Pulmonary artery endothelial cell (primary cell): ENCODE measurements at regions not wholly inside any gene's neighbourhood (a gene's known extent, or its start where the extent isn't known, plus 50 kb on each side); places are given as distances from the start of the nearest gene placed in this dataset.

ENCODE experiments used
- DNase-seq: peaks from one replicate; pipeline ENCODE4 v3.0.0-alpha.2; 2011; ENCODE audit warnings: low read depth, low spot score

DNA sequence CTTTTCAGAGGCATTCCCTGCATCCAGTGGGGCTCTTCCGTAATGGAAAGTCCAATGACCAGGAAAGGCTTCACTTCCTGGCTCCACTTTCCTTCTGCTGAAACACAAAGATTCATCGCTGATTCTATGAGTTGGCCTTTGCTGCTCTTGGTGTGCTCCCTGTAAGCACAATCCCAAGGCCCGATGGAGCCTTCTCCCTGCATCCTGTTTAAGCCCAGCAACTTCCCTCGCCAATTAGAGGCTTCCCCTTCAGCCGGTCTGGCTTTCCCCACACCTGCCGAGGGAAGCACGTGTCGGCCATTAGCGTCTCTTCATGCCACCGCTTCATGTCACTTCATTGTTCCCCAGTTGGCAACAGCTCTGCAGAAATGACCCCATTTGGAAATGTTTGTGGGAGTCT lies 693.9 kb downstream of the MED13L start:
- no peak for DNase-seq

- no peak for DNase-seq
Measured at GRCh38 chr12:115577401-115577800, 700.1 kb downstream of the MED13L start.

DNA sequence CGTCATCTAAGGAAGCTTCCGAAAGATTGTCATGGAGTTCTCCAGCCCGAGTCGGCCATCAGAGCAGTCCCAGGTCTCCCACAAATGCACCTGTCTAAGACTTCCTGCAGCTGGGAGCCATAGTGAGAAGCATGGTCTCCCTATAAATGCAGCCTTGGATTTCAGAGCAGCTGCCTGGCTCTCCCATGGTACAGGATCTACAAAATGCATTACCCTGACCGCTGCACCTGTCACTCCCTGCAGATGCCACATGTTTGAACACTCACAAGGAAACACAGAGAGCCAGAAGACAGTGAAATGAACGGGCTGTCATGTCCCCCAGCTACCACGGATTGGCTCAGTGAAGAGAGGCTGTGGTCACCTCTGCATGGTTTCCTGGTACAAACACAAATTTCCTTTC lies 702.7 kb downstream of the MED13L start:
- no peak for DNase-seq

GRCh38 chr12:115572440-115572839 lies 705.1 kb downstream of the MED13L start:
- no peak for DNase-seq

DNA sequence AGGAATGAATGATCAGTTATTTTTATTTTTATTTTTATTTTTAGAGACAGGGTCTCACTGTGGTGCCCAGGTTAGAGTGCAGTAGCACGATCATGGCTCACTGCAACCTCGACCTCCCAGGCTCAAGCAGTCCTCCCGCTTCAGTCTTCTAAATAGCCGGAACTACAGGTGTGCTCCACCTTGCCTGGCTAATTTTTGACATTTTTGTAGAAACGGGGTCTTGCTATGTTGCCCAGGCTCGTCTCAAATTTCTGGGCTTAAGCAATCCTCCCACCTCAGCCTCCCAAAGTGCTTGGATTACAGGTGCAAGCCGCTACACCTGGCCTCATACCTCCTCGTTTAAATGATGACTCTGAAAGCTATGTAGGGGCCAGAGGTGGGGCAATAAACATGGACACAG lies 706.0 kb downstream of the MED13L start:
- no peak for DNase-seq

DNA sequence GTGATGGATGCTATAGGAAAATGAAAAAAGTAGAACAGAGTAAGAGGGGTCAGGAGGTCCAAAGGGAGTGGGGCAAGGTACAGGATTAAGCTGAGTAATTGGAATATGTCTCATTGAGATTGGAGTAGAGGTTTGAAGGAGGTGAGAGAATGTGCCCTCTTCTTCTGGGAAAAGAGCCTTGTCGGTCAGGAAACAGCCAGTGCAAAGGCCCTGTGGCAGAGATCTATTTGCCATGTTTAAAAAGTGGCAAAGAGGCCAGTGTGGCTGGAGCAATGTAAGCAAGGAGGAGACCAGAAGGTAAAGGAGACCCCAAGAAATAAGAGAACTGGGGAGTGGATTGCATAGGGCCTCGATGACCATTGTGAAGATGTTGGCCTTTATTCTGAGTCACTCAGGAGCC lies 706.5 kb downstream of the MED13L start:
- no peak for DNase-seq

DNA sequence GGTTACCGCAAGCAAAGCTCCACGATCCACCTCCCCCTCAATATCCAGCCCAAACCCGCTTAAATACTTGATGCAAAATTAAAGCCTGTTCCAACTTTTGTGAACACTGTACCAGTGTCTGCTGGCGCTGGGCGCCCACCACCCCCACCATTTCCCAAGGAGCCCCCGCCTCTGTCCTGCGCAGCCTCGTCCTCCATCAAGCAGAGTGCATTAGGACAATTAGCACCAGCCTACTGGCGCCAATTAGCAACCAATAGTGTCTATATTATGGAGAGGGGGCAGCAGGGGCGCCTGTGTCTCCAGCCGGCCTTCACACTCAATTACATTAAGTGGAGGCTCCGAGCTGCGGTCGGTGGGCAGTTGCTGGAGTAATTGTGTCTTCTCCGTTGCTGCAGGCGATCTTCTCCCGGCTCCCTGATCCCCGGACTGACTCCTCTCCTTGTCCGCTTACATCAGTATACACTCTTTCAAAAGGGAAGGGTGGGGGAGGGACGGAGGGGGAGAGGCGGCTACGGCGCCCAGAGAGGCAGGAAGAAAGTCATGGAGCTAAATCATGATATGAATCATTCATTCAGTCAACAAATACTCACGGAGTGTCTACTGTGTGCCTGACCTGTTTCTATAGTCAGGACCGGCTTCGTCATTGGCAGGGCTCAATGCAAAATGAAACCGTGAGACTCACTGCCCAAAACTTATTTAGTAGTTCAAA lies 707.3 kb downstream of the MED13L start:
- DNase-seq: no peak

GRCh38 chr12:115569345-115570068 lies 708.0 kb downstream of the MED13L start:
- DNase-seq: no peak

GRCh38 chr12:115558281-115558680 lies 719.2 kb downstream of the MED13L start:
- DNase-seq: no peak

GRCh38 chr12:115553622-115554021 lies 723.9 kb downstream of the MED13L start:
- DNase-seq: no peak

DNA sequence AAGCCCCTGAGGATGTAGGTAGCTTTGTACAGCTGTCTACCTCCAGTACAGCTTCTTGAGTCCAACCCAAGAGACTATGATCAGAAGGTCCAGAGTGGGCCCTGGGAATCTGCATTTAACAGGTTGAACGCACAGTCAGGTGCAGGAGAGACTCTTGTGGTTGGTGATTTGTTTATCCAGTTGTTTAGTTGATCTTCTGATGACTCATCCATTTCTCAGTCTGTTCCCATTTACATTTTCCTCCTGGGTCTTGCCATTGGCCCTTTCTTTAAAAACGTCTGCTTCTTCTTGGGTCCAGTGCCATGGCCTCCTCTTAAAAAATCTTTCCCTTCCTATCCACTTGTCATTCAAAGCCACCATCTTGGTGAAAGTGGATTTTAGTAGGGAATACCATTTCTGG lies 734.2 kb downstream of the MED13L start:
- no peak for DNase-seq

- no peak for DNase-seq
Measured at GRCh38 chr12:115542656-115543055, 734.8 kb downstream of the MED13L start.

DNA sequence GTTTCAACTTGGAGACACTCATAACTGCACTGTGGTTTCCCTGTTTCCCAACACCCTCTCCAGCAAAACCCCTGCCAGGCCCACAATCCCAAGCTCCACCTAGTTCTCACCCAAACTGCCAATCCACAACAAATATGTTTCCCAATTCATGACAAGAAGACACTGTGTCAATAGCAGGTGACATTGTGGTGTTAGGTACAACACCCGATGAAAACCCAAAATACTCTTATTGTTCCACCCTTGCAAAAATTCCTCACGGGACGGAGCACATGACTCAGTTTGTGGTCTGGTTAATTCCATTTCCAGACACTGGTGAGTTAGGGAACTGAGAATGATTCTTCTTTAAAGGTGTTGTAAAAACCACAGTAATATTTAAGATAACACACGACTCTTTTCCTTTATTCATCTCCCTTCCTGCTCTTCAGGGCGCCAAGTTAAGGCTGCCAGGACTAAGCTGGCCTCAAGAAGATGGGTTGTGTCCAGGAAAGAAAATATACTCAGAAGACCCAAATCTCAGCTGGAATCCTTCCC lies 735.5 kb downstream of the MED13L start:
- DNase-seq: no peak

GRCh38 chr12:115528466-115528865 lies 749.0 kb downstream of the MED13L start:
- no peak for DNase-seq

DNA sequence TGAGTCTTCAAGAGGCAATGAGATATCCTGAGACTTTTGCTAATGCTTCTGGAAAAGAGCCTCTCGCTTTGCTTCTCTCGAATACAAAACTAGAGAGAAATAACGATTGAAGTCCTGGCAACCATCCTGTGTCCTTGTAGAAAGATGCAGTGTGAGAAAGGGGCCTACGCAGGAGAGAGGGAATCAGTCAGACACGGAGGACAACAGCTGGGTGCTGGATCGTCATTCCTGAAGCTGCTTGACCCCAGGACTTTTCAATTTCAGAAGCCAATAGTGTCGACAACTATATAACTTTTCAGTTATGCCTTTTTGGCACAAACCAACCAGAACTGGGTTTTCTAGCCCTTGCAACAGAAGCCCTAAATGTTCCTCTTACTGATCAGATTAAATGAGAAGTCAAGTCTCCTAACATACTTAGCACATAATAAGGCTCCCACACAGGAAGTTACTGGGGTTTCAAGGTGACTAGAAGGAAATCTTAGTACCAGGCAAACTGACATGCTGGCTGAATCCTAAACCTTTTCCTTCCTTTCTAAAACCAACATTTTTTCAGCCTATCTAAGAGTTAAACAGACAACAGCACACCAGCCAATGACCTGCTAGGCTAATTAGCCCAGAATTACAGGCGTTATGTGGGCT lies 755.6 kb downstream of the MED13L start:
- DNase-seq: no peak

DNA sequence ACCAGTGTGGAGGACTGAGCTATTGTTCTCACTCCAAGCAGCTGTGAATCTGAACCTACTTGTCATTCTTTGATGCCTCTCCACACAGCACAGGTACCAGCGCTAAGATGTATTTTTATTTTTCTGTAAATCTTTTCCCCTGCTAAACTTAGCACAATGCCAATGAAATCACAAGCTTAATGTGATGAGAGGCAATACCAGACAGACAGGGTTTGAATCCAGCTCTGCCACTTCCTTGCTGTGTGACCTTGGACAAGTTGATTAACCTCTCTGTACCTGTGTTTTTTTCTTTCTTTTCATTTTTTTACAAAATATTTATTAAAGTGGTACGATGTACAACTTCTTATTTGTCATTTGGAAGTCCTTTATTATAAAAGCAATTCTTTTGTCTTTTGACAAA lies 757.6 kb downstream of the MED13L start:
- DNase-seq: no peak

- DNase-seq: no peak
Measured at GRCh38 chr12:115519359-115519758, 758.1 kb downstream of the MED13L start.

DNA sequence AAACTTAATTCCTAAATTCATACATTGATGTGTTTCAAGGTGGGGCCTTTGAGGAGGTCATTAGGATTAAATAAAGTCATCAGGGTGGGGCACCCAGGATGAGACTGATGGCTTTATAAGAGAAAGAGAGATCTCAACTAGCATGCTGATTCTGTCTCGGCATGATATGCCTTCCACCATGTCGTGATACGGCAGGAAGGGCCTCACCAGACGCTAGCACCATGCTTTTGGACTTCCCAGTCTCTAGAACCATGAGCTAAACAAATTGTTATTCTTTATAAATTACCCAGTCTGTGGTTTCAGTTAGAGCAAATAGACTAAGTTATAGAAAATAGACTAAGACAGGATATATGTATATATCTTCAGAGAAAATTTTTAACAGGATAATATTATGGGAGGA lies 759.6 kb downstream of the MED13L start:
- no peak for DNase-seq

DNA sequence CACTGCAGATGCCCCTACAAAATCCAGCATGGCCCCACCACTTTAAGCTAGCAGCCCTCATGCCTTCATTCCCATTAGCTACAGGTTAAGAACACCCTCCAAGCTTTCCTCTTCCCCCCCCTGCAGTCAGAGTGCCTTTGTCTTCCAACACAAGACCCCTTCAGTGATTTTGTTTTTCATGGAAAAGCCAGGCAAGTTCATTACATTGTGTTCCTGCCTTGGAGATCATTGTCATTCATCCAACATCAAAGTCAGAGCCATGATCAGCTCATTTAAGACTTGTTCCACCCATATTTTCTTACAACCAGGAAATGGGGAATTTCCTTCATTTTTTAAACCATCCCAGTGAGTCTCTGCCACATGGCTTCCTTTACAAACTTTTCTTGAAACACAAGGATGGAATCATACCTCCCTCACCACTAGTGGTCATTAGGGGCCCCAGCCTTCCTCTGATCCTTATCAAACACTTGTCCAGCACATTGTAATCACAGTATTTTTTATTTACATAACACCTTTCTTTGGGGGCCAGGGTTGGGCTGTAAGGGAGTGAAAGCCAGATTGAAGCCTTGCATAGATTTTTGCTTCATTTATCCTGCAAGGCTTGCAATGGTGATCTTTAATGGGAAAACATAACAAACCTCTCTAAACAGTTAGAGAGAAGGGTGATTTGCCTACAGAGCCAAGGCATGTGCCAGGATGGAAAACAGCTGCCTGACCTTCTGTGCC lies 765.3 kb downstream of the MED13L start:
- no peak for DNase-seq

GRCh38 chr12:115511305-115511704 lies 766.2 kb downstream of the MED13L start:
- DNase-seq: no peak

DNA sequence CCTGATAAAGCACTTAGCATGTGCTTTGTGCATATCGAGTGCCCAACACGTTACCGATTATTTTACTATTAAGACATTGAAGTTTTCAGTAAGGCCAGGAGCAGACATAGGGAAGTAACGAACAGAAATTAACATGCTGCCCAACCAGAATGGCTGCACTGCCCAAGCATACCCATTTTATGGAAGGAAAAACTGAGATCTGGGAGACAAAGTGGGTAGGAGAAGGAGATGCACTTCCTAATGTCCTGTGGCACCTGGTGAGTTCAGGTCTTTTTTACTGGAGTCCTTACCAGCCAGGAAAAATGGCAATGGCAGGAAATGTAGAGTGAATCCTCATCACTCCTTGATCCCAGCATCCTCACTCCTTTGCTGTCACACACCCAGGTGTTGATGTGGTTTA lies 768.5 kb downstream of the MED13L start:
- DNase-seq: no peak
